ENCODE measurements at regions not wholly inside any gene's neighbourhood (a gene's known extent, or its start where the extent isn't known, plus 50 kb on each side); places are given as distances from the start of the nearest gene placed in this dataset.

DNA sequence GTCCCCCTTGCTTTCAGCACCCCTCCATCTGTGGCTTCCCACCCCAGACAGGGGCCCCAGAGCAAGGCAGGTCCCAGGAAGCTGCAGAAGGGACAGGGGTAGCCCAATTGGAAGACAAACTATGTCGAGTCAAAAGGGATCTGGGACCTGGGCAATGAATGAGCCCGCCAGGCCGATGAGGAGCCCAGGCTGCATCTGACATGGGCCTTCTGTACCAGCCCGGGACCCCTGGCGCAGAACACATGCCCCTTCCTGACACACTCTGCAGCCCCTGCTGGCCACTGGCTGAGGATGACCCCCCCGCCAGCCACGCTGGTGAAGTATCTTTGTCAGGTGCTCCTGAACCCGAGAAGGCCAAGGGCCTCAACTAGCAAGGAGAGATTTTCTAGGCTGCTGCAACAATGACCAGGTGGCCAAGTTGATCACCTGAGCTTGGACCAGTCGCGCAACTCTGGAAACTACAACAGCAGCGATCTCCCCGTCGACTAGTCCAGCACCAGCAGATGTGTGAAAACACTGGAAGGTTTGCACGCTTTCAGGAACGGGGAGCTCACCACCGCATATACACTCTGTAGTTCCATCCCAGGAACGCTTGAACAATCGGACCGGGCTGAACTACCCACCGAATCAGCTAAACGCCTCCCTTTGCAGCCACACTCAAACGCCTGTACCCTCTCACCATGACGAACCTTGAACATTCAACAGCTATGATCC lies 119.0 kb downstream of the NCOR2 start:
- TF ChIP-seq CTCF (IDR thresholded peaks at IDR 0.05; ENCODE audit: low read length) (no peak), EZH2 (IDR thresholded peaks at IDR 0.05; ENCODE audit: borderline replicate concordance, low read length) (no peak)
